ENCODE measurements at regions not wholly inside any gene's neighbourhood (a gene's known extent, or its start where the extent isn't known, plus 50 kb on each side); places are given as distances from the start of the nearest gene placed in this dataset.

DNA sequence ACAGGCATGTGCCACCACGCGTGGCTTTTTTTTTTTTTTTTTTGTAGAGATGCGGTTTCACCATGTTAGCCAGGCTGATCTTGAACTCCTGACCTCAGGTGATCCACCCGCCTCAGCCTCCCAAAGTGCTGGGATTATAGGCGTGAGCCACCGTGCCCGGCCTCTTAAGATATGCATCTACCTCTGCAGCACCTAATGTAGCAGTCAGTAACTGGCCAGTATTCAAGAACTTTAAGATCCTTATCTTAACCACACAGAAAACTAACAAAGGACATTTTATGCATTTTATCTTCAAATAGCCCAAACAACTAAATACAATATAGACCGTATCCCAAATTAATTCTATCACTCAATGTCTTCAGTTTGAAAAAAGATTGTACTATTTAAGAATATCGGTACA is 618.7 kb downstream of the TLE1 start:
- Mint-ChIP-seq H3K9me3 (peaks cover 3% of the 10 kb centered on the region in 2 experiments; a peak in 3 of 5 replicates), H3K27ac (no peak overlapping the region), H3K36me3 (ENCODE audit: insufficient read depth in 1 of 3, low read depth in 3 of 3) (peaks cover 0 to 3% (median 0%) of the 10 kb centered on the region in 3 experiments; a peak in 1 of 7 replicates), H3K4me3 (no peak overlapping the region), H3K27me3 (ENCODE audit: low read depth) (no peaks in the 10 kb centered on the region), H3K4me1 (no peaks in the 10 kb centered on the region)
- Histone ChIP-seq H2BK20ac (ENCODE audit: low read depth, low read length, poor library complexity, severe bottlenecking) (no peak overlapping the region), H2BK120ac (ENCODE audit: low read depth, low read length, poor library complexity, severe bottlenecking) (no peak overlapping the region), H2BK5ac (ENCODE audit: insufficient read length, low read length) (no peak overlapping the region), H4K20me1 (ENCODE audit: control insufficient read depth, insufficient read depth, insufficient read length) (no peaks in the 10 kb centered on the region), H3T11ph (ENCODE audit: low read length) (no peak overlapping the region), H2BK12ac (ENCODE audit: insufficient read length, low read depth, low read length) (no peak overlapping the region), H3K27ac (ENCODE audit: insufficient read length, low read depth, low read length) (no peak overlapping the region), H2BK15ac (ENCODE audit: low read depth, low read length) (no peak overlapping the region), H2AFZ (ENCODE audit: low read length) (no peak overlapping the region), H3K56ac (ENCODE audit: insufficient read length, low read depth, low read length) (no peak overlapping the region), H3K18ac (ENCODE audit: insufficient read length, low read depth, low read length) (no peak overlapping the region), H3K23me2 (ENCODE audit: insufficient read length, low read depth, low read length, poor library complexity, severe bottlenecking) (no peaks in the 10 kb centered on the region), H3K27me3 (ENCODE audit: insufficient read depth, low read length) (no peaks in the 10 kb centered on the region), H4K8ac (replicated peaks; ENCODE audit: insufficient read length, low read depth, low read length) (no peak overlapping the region), H3K9ac (ENCODE audit: extremely low read depth, insufficient read length, low read length) (no peak overlapping the region), H3K79me1 (ENCODE audit: insufficient read depth, low read depth, low read length, poor library complexity, severe bottlenecking) (no peaks in the 10 kb centered on the region), H3K23ac (ENCODE audit: insufficient read length, low read depth, low read length) (no peak overlapping the region), H3K4me2 (ENCODE audit: insufficient read depth, insufficient read length, low read length) (no peak overlapping the region), H3K14ac (ENCODE audit: insufficient read depth, low read length) (no peak overlapping the region), H3K9me3 (ENCODE audit: control insufficient read depth, low read depth, low read length) (no peaks in the 10 kb centered on the region), H2AK5ac (ENCODE audit: insufficient read length, low read length) (no peak overlapping the region), H3K4ac (ENCODE audit: low read depth, low read length) (no peak overlapping the region), H3K4me1 (ENCODE audit: insufficient read depth, low read length) (no peaks in the 10 kb centered on the region), H3K79me2 (ENCODE audit: insufficient read depth, low read length) (no peaks in the 10 kb centered on the region), H4K91ac (ENCODE audit: insufficient read length, low read depth, low read length) (no peak overlapping the region), H4K5ac (ENCODE audit: insufficient read length, low read depth, low read length) (no peak overlapping the region)
- no CpG with 5 or more reads among the region's 9 CpGs for WGBS (ENCODE audit: extremely low coverage, insufficient read length, low lambda C conversion rate)
- DNase-seq: no peak
- TF ChIP-seq, protein P1, sequence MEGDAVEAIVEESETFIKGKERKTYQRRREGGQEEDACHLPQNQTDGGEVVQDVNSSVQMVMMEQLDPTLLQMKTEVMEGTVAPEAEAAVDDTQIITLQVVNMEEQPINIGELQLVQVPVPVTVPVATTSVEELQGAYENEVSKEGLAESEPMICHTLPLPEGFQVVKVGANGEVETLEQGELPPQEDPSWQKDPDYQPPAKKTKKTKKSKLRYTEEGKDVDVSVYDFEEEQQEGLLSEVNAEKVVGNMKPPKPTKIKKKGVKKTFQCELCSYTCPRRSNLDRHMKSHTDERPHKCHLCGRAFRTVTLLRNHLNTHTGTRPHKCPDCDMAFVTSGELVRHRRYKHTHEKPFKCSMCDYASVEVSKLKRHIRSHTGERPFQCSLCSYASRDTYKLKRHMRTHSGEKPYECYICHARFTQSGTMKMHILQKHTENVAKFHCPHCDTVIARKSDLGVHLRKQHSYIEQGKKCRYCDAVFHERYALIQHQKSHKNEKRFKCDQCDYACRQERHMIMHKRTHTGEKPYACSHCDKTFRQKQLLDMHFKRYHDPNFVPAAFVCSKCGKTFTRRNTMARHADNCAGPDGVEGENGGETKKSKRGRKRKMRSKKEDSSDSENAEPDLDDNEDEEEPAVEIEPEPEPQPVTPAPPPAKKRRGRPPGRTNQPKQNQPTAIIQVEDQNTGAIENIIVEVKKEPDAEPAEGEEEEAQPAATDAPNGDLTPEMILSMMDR (conservative IDR thresholded peaks at IDR 0.05): no peak

Data from H9 (cell line).